SW 1271 (cell line): ENCODE measurements at regions not wholly inside any gene's neighbourhood (a gene's known extent, or its start where the extent isn't known, plus 50 kb on each side); places are given as distances from the start of the nearest gene placed in this dataset.
"Not testable (repeated sequence)": the region's sequence is repeated elsewhere in the genome, so short reads cannot be mapped to it uniquely, and the experiment has no call there.

Experiments used
- DNase-seq, 2 experiments: peaks; one replicate each; lab custom pipeline; 2025; lab: John Stamatoyannopoulos, UW

- no peak for DNase-seq
Observed at GRCh38 chr18:40157120-40157519, 1797.9 kb upstream of the PIK3C3 start.

- no peak for DNase-seq
Observed at GRCh38 chr18:40152859-40153258, 1802.2 kb upstream of the PIK3C3 start.

- no peak for DNase-seq
Observed at GRCh38 chr18:40148960-40149359, 1806.1 kb upstream of the PIK3C3 start.

DNA sequence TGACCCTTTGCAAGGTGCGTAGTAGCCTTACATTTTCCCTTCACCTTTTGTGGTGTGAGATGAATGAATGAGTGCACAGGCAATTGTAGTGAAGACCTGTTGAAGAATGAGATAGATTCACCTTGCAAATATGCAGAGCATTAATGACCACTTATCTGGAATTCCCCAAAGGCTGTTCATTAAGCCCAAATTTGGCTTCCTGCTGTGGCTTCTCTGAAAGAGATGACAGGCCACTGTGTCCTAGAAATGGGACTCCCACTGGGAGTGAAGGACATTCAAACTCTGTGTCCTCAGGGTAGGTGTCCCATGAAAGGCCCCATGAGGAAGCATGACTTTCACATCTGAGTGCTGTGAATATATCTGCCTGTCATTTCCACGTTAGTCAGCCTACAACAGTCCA, 1821.8 kb upstream of the PIK3C3 start:
- no peak for DNase-seq

DNA sequence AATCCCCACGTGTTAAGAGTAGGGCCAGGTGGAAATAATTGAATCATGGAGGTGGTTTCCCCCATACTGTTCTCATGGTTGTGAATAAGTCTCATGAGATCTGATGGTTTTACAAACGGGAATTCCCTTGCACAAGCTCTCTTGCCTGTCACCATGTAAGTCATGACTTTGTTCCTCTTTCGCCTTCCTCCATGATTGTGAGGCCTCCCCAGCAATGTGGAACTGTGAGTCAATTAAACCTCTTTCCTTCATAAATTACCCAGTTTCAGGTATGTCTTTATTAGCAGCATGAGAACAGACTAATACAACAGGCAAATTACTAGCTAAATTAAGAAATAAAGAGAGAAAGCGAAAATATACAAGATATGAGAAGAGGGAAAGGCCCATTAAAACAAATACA, 1822.6 kb upstream of the PIK3C3 start:
- not testable (repeated sequence) for DNase-seq

DNA sequence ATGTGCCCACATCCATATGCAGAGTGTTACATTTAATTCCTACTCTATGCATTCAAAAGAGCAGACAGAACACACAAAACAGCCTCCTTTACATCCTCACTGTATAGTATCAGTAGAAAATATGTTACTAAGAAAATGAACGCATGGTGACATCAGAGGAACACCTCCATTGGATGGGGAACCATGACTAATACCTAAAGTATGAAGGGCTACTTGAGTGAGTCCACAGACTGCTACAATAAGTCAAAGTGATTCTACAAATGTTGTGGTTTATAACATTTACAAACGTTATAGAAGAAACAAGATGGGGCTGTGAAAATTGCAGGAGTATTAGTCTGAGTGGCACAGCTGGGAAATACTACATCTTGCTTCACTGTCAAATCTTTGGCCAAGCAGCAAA, 1830.9 kb upstream of the PIK3C3 start:
- no peak for DNase-seq

GRCh38 chr18:40120796-40121391, 1834.1 kb upstream of the PIK3C3 start:
- no peak for DNase-seq

- no peak for DNase-seq
Observed at GRCh38 chr18:40120356-40120755, 1834.7 kb upstream of the PIK3C3 start.

DNA sequence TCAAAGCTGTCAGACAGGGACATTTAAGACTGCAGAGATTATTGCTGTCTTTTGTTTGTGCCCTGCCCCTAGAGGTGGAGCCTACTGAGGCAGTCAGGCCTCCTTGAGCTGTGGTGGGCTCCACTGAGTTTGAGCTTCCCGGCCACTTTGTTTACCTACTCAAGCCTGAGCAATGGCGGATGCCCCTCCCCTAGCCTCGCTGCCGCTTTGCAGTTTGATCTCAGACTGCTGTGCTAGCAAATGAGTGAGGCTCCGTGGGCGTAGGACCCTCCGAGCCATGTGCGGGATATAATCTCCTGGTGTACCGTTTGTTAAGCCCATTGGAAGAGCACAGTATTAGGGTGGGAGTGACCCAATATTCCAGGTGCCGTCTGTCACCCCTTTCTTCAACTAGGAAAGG, 1835.5 kb upstream of the PIK3C3 start:
- not testable (repeated sequence) for DNase-seq

GRCh38 chr18:40110455-40110854, 1844.6 kb upstream of the PIK3C3 start:
- DNase-seq, result no peak

GRCh38 chr18:40109252-40110049, 1845.6 kb upstream of the PIK3C3 start:
- no peak for DNase-seq

- DNase-seq, result no peak
Observed at GRCh38 chr18:40108596-40108995, 1846.4 kb upstream of the PIK3C3 start.

GRCh38 chr18:40102903-40103302, 1852.1 kb upstream of the PIK3C3 start:
- no peak for DNase-seq

GRCh38 chr18:40099641-40100040, 1855.4 kb upstream of the PIK3C3 start:
- DNase-seq, result no peak

DNA sequence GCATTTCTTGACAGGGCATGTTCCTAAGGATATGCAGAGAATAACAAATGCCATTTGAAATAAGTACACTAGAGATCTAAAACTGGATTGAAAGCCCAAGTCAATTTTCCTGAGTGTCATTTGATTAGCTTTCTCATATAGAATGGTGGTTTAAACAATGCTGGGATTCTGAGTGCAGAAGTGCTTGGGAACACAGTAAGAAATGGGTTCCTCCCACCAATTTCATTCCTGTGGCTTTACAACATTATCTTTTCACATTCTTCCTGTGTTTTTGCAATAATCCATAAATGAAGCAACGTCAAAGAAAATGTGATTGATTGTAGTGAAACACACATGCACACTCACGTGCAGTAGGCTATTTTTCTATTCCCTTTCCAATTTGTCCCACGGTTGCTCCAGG, 1858.4 kb upstream of the PIK3C3 start:
- DNase-seq, result no peak

DNA sequence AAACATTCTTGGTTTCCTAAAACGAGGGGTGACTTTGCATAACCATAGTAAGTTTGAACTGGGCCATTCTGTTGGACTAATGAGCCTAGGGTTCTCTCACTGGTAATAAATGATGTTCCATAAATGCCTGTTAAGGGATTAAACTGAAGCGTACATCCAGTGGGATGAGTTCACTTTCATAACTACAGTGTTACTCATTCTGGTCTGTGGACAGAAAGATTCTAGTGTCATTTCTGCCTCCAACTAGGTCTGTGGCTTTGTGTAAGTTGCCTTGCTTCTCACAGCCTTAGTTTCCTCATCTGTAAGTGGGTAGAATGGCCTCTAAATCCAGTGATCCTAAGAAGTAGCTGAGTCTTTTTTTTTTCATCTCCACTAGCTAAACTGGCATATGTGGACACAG, 1860.6 kb upstream of the PIK3C3 start:
- no peak for DNase-seq

GRCh38 chr18:40088130-40088529, 1866.9 kb upstream of the PIK3C3 start:
- no peak for DNase-seq

DNA sequence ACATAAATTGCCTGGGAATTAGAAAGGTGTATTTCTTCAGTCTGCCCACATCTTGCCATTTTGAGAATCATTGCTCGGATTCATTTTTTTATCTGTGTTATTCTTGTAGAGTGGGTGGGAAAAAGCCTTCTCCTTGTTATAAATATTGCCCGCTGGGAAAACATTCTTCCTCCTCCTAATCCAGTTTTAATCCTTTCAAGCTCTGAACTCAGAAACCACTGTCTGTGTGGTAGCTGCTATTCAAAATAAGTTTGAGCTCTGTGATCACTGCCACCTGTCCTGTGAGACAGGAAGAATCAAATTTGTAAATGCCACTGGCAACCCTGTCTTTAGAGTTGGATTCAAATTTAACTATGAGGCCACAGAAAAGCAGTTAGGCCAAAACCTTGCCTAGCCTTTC, 1875.2 kb upstream of the PIK3C3 start:
- no peak for DNase-seq

GRCh38 chr18:40075616-40076015, 1879.4 kb upstream of the PIK3C3 start:
- no peak for DNase-seq

- DNase-seq, result no peak
Observed at GRCh38 chr18:40072761-40073160, 1882.3 kb upstream of the PIK3C3 start.

GRCh38 chr18:40066368-40066767, 1888.7 kb upstream of the PIK3C3 start:
- DNase-seq, result no peak

DNA sequence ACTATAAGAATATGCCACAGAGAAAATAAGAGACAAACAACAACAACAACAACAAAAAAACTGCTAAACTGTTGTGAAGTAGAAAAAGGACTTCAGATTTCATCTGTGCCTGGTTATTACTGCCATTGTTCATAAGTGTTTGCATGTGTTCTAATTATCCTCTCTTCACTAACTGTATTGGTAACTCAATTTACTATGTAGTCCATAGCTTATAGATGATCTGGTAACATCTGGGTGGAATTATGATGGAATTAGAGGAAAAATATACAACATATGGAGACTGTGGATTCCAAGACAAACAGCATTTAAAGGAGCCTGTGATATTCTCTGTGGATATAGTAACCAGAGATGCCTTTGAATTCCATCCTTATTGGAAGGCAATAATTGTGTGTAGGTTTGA, 1891.5 kb upstream of the PIK3C3 start:
- DNase-seq, result no peak

GRCh38 chr18:40061086-40061485, 1893.9 kb upstream of the PIK3C3 start:
- no peak for DNase-seq

- no peak for DNase-seq
Observed at GRCh38 chr18:40060562-40060961, 1894.5 kb upstream of the PIK3C3 start.
